Stimulated activated CD8-positive, alpha-beta memory T cell treated with anti-CD3 and anti-CD28 coated beads, Interleukin-4, amount 100 ng/mL, for 4 hours (primary cell): ENCODE measurements at regions not wholly inside any gene's neighbourhood (a gene's known extent, or its start where the extent isn't known, plus 50 kb on each side); places are given as distances from the start of the nearest gene placed in this dataset.
"Not testable (repeated sequence)": the region's sequence is repeated elsewhere in the genome, so short reads cannot be mapped to it uniquely, and the experiment has no call there.

Source experiments
- DNase-seq, 2 donors: peaks; one replicate each; pipeline ENCODE4 v3.0.0-alpha.2; 2020; ENCODE audit warnings: low read depth in 2 of 2, low spot score in 1 of 2

- no peak for DNase-seq
Measured at GRCh38 chr1:88503646-88504045, 180.4 kb upstream of the PKN2 start.

GRCh38 chr1:88504601-88505000 is 179.5 kb upstream of the PKN2 start:
- DNase-seq: no peak

- no peak for DNase-seq
Measured at GRCh38 chr1:88509379-88509778, 174.7 kb upstream of the PKN2 start.

GRCh38 chr1:88514544-88515060 is 169.5 kb upstream of the PKN2 start:
- no peak for DNase-seq

GRCh38 chr1:88517499-88517898 is 166.6 kb upstream of the PKN2 start:
- not testable (repeated sequence) for DNase-seq

GRCh38 chr1:88519156-88519555 is 164.9 kb upstream of the PKN2 start:
- DNase-seq: no peak

GRCh38 chr1:88523854-88524528 is 160.1 kb upstream of the PKN2 start:
- DNase-seq: no peak

GRCh38 chr1:88526456-88526855 is 157.6 kb upstream of the PKN2 start:
- no peak for DNase-seq

GRCh38 chr1:88528792-88529191 is 155.3 kb upstream of the PKN2 start:
- no peak for DNase-seq

GRCh38 chr1:88529581-88529980 is 154.5 kb upstream of the PKN2 start:
- no peak for DNase-seq

GRCh38 chr1:88530246-88530645 is 153.8 kb upstream of the PKN2 start:
- DNase-seq: no peak

- DNase-seq: no peak
Measured at GRCh38 chr1:88537787-88538186, 146.3 kb upstream of the PKN2 start.

GRCh38 chr1:88538222-88538899 is 145.7 kb upstream of the PKN2 start:
- DNase-seq: no peak

- no peak for DNase-seq
Measured at GRCh38 chr1:88540255-88540654, 143.8 kb upstream of the PKN2 start.

- DNase-seq: no peak
Measured at GRCh38 chr1:88541596-88541995, 142.5 kb upstream of the PKN2 start.

GRCh38 chr1:88544195-88544594 is 139.9 kb upstream of the PKN2 start:
- DNase-seq: no peak

- DNase-seq: no peak
Measured at GRCh38 chr1:88549536-88549935, 134.5 kb upstream of the PKN2 start.

- DNase-seq: no peak
Measured at GRCh38 chr1:88552226-88552625, 131.8 kb upstream of the PKN2 start.

- DNase-seq: no peak
Measured at GRCh38 chr1:88557014-88557413, 127.1 kb upstream of the PKN2 start.

- DNase-seq: no peak
Measured at GRCh38 chr1:88560621-88561020, 123.5 kb upstream of the PKN2 start.

- DNase-seq: no peak
Measured at GRCh38 chr1:88562991-88563390, 121.1 kb upstream of the PKN2 start.

GRCh38 chr1:88566615-88567387 is 117.3 kb upstream of the PKN2 start:
- no peak for DNase-seq
